ENCODE measurements at regions not wholly inside any gene's neighbourhood (a gene's known extent, or its start where the extent isn't known, plus 50 kb on each side); places are given as distances from the start of the nearest gene placed in this dataset.
"Not testable (repeated sequence)": the region's sequence is repeated elsewhere in the genome, so short reads cannot be mapped to it uniquely, and the experiment has no call there.

DNA sequence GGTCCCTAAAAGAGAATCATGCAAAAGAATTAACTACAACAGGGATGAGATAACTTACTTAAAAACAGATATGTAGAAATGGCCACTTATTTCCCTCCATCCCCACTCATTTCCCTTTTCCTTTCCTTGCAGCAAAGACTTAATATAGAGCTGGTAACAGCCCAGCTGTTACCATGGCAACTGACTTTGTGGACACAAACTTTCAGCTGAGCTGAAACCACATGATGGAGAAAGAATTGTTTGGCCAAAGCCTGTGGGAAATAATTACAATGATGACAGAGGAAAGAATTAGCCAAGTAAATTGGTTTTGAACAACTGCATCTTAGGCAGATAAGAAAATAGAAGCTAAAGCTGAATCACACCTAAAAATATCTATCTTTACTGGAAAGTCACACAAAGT, 364.9 kb downstream of the GALC start:
- DNase-seq: no peak

DNA sequence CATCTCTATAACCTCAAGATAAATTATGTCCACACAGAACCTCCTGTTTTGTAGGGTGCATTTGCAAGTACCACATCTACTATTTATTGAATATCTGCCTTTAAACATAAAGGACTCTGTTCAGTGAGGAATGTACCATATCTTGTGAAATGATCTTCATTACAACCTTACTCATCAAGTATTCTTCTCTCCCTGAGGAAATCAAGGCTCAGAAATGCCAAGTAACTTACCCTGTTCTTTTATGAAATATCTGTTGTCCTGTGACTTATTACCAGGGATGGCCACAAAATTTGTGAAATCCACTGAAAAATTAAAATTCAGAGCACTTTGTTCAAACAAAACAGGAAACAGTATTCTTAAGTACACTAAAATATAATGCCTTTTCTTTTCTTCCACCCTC, 366.7 kb downstream of the GALC start:
- DNase-seq: no peak

DNA sequence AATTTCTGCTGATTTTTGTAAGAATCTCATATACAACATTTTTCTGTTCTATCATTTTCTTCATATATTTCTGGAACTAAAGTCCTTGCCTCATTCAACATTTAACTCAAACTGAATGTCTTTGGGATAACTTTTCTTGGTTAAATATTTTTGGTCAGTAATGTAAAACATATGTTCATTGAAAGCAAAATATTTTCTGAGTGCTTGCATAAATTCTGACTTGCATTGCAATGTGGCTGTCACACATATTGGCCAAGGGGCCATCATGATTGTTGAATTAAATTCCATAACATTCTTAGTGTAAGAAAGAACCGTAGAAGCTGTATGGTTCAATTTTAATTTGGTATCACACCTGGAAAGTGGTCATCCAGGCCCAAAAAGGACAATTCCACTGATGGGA, 369.4 kb downstream of the GALC start:
- DNase-seq: no peak

DNA sequence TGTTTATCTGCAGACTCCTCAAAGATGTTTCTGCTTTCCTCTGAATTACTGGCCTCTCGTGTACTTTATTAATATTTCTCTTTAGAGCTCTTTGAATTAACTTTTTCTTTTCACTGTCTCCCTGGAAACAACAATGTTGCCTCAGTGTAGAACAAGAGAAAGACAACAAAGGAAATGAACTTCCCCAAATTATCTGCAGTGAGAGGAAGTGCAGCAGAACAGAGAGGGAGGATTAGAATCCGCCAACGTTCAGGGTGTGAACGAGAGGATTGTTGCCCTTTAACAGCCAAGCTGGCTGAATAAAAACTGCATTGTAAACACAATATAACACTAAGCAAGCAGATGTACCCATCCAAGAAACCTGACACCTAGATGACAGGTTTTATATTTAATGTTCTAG, 375.9 kb downstream of the GALC start:
- no peak for DNase-seq

DNA sequence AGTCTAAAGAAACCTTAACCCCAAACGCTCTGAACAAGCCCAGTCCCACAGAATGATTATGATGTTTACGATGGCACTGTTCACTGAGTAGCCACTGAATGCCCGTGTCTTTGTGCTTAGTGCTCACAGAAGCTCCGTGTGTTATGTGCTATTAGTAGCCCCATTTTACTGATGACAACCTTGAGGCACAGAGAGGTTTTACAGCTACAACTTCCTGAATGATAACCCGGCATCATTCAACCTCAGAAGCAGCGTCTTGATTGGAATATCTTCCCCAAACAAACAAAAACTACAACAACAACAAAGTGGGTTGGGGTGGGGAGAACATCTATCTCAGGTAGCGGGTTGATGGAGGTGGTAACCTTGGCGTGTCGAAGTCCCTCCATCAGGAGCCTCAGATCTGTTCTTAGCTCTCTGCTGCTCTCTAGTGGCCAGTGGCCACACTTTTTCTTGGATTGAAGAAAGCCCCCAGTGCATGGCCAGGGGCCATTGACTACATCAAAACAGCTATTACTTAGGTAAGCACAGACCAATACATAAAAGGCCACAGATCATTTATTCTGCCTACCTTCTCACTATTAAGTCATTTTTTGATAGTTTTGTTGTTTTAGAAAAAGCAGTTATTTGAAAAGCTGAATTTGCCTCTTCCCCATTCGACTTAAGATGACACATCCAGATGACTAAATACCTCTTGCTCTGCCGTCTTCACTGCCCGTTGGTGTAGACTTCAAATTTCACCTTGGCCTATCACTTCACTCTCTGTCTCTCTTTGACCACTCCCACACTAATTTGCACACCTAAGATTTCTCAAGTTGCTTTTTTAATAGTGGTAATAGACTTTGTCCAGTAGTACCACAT, 376.9 kb downstream of the GALC start:
- peak in 1 of 2 experiments; percentile 3 for DNase-seq

DNA sequence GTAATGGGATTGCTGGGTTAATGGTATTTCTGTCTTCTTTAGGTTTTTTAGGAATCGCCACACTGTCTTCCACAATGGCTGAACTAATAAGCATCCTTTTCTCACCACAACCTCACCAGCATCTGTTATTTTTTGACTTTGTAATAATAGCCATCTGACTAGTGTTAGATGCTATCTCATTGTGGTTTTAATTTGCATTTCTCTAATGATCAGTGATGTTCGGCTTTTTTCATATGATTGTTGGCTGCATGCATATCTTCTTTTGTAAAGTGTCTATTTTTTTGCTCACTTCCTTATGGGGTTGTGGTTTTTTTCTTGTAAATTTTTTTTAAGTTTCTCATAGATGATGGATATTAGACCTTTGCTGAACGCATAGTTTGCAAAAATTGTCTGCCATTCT, 377.9 kb downstream of the GALC start:
- DNase-seq: no peak

DNA sequence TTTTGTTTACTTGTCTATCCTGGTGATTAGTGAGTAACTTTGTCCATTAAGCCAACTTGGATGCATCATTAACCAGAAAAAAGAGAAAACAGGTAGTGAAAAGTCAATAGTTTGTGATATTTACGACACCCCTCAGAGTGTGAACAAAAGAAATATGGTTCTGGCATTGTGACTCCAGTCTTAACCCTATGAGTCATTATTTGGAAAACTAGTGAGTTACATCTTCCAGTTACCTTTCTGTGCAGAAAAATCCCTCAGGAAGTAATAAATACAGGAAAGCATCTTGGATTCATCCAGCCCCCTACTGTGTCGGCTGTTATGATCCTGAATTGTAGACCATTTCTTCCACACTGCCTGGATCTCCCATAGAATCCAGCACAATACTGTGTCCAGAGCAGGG, 379.1 kb downstream of the GALC start:
- no peak for DNase-seq

DNA sequence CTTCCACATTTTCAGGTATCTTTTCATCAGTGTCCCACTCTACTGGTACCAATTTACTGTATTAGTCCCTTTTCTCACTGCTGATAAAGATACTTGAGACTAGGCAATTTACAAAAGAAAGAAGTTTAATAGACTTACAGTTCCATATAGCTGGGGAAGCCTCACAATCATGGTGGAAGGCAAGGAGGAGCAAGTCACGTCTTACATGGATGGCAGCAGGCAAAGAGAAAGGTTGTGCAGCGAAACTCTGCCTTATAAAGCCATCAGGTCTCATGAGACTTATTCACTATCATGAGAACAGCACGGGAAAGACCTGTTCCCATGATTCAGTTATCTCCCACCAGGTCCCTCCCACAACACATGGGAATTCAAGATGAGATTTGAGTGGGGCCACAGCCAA, 385.9 kb downstream of the GALC start:
- not testable (repeated sequence) for DNase-seq

DNA sequence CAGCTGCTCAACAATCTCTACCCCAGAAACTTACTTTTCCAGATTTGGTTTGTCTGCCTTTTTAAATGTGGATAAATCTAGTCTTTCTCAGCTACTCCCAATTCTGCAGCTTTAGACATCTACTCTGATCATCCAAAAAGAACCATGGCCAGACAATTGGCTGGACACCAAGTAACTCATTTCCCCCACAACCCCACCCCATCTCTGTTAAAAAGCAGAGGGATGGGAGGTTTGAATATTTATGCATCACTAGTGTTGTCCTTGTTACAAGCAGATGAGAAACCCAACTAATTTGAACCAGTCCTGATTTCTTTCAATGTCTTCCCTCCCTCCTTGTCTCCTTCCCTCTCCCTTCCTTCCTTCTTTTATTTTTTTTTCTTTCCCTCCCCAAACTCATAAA, 391.9 kb downstream of the GALC start:
- DNase-seq: no peak

DNA sequence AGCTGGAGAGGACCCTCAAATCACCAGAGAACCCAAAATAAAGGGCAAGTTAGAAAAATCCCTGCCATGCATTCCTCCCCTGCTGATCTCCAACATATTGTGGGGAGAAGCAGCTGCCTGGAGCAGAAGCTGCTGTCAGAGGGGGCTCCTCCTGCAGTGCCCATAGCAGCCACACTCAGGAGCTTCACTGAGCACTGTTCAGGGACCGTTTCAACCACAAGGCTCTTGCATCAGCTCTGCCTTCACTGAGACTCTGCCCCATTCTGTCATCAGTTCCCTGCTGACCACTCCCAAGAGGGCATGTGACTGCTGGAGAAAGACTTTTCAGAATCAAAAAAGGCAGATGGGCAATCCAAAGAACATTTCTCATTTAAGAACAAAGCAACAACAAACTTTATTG, 392.7 kb downstream of the GALC start:
- DNase-seq: no peak

DNA sequence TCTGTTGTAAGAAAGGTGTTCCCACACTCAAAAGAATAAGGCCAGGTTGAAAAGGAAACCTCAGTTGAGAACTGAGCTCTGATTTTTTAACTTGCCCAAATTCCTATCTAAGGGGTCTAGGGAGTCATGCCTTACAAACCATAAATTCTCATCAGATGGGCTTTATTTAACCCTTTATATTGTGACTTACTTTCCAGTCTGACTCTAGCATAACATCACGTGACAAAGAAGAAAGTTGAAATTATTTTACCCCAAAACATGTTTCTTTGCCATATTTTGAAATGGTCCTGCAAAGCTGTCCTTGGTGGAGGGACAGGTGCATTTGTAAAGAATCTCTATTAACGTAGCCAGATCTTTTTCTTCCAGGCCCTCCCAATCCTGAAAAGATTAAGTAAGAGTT, 411.7 kb downstream of the GALC start:
- no peak for DNase-seq

DNA sequence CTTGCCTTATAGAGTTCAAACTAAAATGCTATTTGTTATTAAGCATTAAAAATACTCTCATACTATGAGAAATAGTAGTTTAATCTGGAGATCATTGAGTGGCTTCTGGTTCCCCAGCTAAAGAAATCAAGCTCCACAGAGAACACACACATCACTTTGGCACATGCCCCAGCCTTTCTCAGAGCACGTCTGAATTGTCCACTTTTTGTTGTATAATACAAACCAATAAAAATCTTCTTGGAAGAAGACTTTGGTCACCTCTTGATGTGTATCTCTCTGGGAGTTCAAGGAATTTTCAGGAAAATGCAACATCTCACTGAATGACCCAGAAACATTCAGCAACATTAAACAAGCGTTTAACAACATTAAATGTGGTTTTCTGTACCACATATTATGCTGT, 413.9 kb downstream of the GALC start:
- no peak for DNase-seq

DNA sequence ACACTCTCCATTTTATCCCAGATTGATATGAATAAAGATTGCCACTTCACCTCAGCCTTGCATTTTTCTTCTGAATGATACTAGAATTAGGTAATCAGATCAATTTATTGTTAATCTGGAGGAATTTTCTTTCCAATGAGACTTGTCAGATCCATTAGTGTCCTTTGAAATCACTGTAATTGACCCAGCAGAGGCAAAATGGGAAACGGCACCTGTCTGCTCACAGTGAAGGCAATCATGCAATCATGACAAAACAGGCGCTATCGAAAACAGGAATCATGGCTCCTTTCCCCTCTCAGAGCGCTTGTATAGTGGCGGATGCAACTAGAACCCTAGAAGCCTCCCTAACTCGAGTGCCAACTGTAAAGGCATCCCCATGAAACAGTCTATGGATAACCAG, 417.6 kb downstream of the GALC start:
- no peak for DNase-seq

DNA sequence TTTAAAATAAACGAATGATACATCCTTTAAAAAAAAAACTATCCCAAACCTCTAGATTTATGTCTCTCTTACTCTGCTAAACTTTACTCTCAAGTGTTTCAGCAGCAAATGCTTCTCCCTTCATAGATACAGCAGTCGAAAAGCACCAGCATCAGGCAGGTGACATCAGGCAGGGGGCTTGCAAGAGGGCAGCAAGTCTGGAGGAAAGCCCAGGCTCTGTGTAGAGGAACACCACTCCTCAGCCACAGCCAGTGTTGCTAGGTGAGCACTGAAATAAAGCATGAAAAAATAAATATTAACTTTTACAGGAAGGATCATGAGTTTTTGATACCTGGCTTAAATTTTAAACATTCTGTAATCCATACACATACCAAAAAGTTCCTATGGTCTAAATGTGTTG, 419.4 kb downstream of the GALC start:
- DNase-seq: no peak

DNA sequence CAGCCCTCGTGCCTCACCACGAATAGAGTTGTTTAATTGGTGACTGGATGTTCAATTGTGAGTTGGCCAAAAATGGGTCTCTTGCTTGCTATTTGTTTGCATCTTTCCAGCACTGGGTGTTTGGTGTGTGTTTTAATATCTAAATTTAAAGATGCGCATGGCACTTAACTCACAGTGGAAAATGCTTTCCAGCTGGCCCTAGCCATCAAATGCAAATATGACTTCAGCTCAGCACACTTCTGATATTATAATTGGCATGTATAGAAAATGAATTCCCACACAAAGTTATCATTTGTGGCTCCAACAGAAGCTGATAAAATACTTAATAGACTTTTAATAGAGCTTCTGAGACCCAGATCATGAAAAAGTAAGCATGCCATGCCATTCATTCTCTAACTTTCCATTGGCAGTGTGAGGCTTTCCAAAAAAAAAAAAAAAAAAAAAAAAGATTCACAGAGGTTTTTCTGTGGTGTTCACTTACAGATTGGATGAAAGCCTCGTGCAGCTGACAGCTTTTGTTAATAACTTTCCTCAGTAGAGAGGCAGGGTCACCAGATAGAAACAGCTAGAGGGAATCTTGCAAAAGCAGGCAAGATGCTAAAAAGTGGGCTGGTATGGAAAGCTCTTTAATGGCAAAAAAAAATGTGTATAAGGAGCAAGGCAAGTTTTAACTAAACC, 425.2 kb downstream of the GALC start:
- DNase-seq: no peak

DNA sequence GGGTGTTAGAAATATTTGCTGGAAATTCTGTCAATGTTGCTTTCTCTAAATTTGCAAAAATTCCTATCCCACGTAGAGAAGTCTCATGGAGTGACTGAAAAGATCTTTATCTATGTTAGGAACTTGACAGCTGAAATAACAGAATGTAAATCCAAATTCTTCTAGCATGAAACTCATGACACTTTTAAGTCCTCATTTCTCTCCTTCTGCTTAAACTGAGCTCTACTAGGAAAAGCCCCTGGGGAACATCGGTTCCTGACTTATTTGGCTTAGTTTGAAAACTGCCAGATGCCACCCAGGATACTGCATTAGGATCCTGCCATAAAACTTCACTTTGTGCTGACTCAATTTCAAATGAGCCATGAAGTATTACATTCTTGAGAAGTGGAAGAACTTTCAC, 426.0 kb downstream of the GALC start:
- DNase-seq: no peak

DNA sequence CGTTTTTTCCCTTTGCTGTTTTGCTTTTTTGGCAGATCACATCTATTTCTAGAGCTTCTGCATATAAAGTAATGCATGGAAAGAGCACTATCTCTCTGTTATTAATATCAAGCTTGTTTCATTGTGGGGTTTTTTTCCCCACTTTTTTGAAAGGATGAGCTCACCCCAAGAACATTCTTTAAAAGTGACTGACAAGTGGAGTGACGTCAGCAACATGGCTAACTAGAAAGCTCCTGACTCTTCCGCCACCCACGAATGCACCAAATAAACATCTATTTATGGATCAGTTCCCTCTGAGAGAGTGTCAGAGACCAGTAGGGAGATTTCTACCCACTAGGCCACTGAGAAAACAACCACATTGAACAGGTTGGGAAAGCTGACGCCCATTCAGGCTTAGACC, 445.4 kb downstream of the GALC start:
- no peak for DNase-seq

DNA sequence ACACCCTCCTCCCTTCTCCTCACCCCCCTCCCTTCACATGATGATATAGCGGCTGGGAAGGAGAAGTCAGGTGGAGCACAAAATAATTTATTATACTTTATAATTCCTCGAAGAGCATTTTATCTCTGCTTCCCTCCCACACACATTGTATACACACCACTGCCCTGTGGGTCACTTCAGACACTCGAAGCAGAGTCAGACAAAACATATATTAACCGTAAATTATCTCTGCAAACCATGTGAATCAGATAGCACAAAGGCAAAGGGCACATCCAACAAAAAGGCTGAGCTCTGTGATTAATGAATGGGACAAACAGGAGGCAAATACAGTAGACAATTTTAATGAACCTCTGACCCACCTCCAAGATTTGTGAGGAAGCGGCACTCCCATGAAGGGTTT, 450.7 kb downstream of the GALC start:
- DNase-seq: no peak

DNA sequence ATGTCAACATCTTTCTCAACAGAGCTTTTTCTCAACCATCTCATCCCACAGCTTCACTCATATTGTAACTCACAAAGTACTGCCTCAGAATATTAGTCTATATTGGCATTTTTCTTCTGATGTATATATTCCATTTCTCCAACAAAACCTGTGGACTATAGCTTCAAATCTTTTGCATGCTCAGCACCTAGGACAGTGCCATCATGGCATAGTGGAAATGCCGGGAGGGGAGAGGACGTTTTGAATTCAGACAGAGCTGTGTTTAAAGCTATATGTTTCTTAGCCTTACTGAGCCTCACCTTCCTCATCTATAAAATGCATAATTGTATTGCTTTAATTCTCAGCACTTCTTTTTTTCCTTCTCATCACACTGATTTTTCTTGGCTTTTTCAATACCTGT, 452.6 kb downstream of the GALC start:
- no peak for DNase-seq

DNA sequence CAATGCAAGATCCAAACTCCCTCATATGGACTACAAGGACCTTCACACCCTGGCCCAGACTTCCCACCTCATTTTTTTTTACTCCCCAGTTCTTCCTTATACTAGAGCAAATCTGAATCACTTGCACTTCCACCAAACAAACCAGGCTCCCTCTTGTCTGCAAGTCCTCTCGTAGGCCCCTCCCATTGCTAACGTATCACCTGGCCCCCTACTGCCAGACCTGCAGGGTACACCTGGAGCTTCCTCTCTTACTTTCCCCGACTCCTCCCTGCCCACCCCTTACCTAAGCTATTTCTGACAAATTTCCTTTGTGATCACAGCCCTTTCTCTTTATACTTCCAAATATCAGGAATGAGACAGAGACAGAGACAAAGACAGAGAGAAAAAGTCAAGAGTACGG, 463.9 kb downstream of the GALC start:
- DNase-seq: no peak

DNA sequence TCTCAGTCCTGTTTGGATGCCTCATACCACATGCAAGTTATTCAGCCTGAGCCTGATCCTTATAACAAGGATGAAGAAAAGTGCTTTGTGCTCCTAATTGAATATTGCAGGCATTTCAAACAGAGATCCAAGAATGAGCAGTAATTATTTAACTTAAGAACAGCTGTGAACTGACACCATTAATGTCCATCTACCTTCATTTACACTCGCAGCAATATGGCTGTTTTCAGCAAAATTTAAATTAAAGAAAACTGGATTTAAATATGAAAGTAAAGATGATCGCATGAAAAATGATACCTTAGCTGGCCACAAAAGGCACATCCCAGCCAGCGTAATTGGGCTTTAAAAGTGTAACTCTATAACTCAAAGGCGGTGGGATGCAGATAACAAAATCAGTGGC, 466.3 kb downstream of the GALC start:
- DNase-seq: no peak

DNA sequence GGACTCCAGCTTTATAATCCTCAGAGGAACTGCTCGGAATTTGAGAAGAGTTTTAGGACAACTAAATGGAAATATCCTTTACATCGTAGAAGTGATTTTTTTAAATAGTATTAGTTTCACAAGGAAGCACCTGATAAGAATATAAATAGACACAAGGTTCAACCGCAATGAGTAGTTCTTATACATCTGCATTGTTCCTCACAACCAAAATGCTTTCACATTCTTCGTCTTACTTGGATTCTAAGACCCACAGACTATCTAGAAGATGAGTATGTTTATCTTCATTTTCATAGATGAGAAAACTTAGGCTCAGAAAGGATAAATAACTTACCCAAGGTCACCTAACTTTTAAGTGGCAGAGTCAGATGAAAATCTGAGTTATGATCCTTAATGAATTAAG, 469.0 kb downstream of the GALC start:
- no peak for DNase-seq

DNA sequence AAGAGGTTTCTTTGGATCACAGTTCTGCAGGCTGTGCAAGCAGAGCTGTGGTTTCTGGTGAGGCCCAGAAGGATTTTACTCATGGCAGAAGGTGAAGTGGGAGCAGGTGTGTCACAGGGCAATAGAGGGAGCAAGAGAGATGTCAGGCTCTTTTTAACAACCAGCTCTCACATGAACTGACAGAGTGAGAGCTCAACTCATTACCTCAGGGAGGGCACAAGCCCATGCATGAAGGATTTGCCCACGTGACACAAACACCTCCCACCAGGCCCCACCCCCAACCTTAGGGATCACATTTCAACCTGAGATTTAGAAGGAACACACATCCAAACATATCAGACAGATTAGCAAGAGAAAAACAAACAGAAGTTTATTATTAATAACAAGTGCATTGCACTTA, 470.4 kb downstream of the GALC start:
- DNase-seq: no peak

DNA sequence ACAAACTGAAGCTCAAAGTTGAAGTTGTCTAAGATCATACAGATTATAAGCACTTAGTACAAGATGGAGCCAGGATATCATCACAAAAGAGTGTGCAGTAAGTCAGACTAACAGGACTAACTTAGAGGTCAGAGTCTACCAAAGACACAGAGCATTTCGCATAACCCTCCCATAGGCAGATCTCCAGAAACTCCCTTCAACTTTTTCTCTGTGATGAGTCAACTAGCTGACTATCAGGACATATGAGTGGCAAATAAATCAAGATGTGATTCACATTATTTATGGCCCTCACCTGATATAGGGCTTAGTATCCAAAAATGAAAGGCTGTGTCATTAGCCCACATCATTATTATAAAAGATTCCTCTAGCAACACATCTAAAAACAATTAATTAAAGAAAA, 484.6 kb downstream of the GALC start:
- DNase-seq: no peak

DNA sequence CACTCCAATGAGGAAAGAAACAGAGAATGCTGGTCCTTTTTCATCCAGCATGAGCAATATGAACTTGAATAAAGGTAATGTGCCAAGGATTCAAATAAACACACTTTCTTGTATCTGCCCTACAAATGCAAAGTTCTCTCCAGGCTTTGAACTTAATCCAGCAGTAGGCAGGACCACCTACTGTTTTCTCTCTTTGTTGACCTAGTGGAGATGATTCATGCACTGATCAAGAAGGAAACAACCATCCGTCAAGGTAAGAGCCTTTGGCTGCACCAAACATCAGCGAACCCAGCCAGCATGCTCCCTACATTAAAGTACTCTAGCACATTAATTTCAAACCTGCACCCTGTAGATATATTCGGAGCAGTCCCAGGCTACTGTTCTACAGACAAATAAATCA, 489.3 kb downstream of the GALC start:
- no peak for DNase-seq
